ENCODE measurements at regions not wholly inside any gene's neighbourhood (a gene's known extent, or its start where the extent isn't known, plus 50 kb on each side); places are given as distances from the start of the nearest gene placed in this dataset.

- Mint-ChIP-seq H3K4me1 (peaks cover 35% of the 10 kb centered on the region), H3K4me3 (no peak overlapping the region), H3K9me3 (no peaks in the 10 kb centered on the region), H3K27ac (no peak overlapping the region), H3K36me3 (ENCODE audit: low read depth) (peaks cover 4% of the 10 kb centered on the region), H3K27me3 (ENCODE audit: low read depth, poor library complexity) (peaks cover 20% of the 10 kb centered on the region)
- no peak for DNase-seq
- no peak for TF ChIP-seq CTCF (IDR thresholded peaks at IDR 0.05)
These were observed 65.1 kb upstream of the SFMBT2 start for GRCh38 chr10:7475939-7476338.

DNA sequence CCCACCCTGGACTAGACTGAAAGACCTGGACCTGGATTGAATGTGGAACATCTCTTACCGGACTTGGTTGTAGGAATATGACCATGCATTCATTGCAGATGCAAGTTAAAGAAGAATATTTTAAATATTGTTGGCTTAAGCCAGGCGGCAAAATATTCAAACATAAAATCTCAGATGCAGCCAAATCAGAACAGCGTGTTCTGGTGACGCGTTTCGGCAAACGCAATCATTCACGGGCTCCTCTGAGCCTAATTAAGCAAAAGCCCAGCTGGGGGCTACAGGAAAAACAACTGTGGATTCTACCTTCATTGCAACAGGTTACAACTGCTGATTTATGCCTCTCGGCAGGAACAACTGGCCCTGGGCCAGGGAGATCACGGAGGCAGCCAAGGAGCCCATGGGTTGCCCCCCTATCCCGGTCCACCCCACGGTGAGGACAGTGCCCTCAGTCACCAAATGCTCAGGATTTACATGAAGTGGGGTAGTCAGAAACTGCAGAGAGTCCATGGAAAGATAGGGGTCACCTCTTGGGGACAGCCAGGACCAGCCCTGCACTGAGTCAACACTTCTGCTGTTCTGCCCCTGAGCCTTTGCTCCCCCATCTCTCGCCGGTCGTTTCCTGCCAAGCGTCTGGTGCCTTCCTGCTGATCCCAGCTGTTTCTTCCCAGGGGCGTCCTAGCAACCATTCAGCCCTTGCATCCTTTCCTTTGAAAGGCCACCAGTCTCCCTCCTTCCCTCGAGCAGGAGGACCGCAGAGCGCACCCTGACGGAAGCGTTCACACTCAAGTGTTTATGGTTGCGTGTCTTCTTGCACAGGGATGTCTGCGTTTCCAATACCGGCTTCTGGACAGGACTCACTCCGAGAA, 64.4 kb upstream of the SFMBT2 start:
- TF ChIP-seq CTCF (IDR thresholded peaks at IDR 0.05): no peak
- H3K27me3 Mint-ChIP-seq (ENCODE audit: low read depth, poor library complexity): peaks cover 27% of the 10 kb centered on the region
- H3K9me3 Mint-ChIP-seq: no peaks in the 10 kb centered on the region
- peaks cover 28% of the 10 kb centered on the region for H3K4me1 Mint-ChIP-seq
- peaks cover 4% of the 10 kb centered on the region for H3K36me3 Mint-ChIP-seq (ENCODE audit: low read depth)
- H3K4me3 Mint-ChIP-seq: peak overlapping the region; percentile 9
- peak; percentile 35 for DNase-seq
- no peak overlapping the region for H3K27ac Mint-ChIP-seq

GRCh38 chr10:7474388-7474787, 63.6 kb upstream of the SFMBT2 start:
- Mint-ChIP-seq H3K36me3 (ENCODE audit: low read depth) (peaks cover 4% of the 10 kb centered on the region), H3K9me3 (no peaks in the 10 kb centered on the region), H3K4me3 (no peak overlapping the region), H3K27ac (no peak overlapping the region), H3K27me3 (ENCODE audit: low read depth, poor library complexity) (peaks cover 27% of the 10 kb centered on the region), H3K4me1 (peaks cover 21% of the 10 kb centered on the region)
- TF ChIP-seq CTCF (IDR thresholded peaks at IDR 0.05): no peak
- DNase-seq: no peak

DNA sequence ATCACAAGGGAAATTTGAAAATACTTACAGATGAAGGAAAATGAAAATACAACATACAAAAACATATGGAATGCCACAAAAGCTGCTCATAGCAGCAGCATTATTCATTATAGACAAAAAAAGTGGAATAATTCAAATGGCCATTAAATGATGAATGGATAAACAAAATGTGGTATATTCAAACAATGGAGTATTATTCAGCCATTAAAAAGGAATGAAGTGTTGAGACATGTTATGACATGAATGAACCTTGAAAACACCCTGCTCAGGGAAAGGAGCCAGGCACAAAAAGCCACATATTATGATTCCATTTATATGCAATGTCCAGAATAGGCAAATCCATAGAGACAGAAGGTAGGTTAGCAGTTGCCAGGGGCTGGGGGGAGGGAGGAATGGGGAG, 62.6 kb upstream of the SFMBT2 start:
- Mint-ChIP-seq H3K27ac (no peak overlapping the region), H3K36me3 (ENCODE audit: low read depth) (peaks cover 4% of the 10 kb centered on the region), H3K4me3 (no peak overlapping the region), H3K4me1 (peaks cover 21% of the 10 kb centered on the region), H3K27me3 (ENCODE audit: low read depth, poor library complexity) (peaks cover 27% of the 10 kb centered on the region), H3K9me3 (no peaks in the 10 kb centered on the region)
- DNase-seq: no peak
- no peak for TF ChIP-seq CTCF (IDR thresholded peaks at IDR 0.05)

DNA sequence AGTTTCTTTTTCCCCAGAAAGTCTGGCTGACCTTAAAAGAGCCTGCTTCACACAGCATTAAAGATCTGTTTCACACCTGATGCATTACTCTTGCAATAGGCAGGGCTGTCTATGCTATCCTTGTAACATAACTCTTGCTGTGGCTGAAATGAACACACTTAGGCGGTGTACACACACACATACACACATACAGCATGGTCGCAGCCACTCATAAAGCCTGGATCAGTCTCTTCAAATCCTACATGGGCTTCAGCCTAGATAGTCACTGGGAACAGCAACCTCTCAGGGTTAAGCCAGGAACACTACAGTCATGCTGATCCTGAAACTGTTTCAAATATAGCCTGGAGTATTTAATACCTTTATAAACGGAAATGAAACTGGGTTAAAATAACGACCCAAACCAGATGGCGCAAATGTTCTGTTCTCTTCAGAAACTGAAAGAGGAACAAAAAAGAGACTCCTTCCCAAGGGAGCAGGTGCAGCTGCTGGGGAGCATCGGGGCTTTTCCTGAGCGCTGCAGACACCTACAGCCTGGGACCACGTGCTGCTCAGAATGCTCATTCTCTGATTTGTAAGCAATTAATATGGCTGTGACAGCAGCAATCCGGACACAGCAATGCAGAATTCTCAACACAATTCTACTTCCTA, 61.0 kb upstream of the SFMBT2 start:
- Mint-ChIP-seq H3K27me3 (ENCODE audit: low read depth, poor library complexity) (peaks cover 33% of the 10 kb centered on the region), H3K27ac (no peak overlapping the region), H3K4me3 (no peak overlapping the region), H3K4me1 (peaks cover 17% of the 10 kb centered on the region), H3K9me3 (no peaks in the 10 kb centered on the region), H3K36me3 (ENCODE audit: low read depth) (no peaks in the 10 kb centered on the region)
- no peak for TF ChIP-seq CTCF (IDR thresholded peaks at IDR 0.05)
- no peak for DNase-seq
